SK-N-SH (cell line): ENCODE measurements at regions not wholly inside any gene's neighbourhood (a gene's known extent, or its start where the extent isn't known, plus 50 kb on each side); places are given as distances from the start of the nearest gene placed in this dataset.

ENCODE experiments used
- CTCF ChIA-PET: fragments of 300-600, 350-600 bp; formaldehyde crosslinking; extraction: SDS; loops from one replicate; lab custom pipeline; 2021; lab: Yijun Ruan, JAX
- POLR2A ChIA-PET: fragments of 350-600 bp; sonication (Branson Sonifier 250); formaldehyde crosslinking; extraction: SDS; loops from one replicate; lab custom pipeline; 2020; ENCODE audit warnings: antibody characterized with exemption, inconsistent platforms; lab: Yijun Ruan, JAX
- DNase-seq: peaks from one replicate; pipeline ENCODE4 v3.0.0; 2012
- H2AFZ ChIP-seq: fragments of 200-600 bp; sonication (generic); 2 replicates; pipeline ENCODE4 v1.8.1; 2016; ENCODE audit warnings: antibody characterized with exemption, mild to moderate bottlenecking, low read depth
- H3F3A ChIP-seq: fragments of 200-600 bp; sonication (generic); replicated peaks from 2 replicates; pipeline ENCODE3; 2016; ENCODE audit warnings: antibody characterized with exemption, mild to moderate bottlenecking; ENCODE audit not compliant: insufficient read depth
- H3K27ac ChIP-seq, 2 experiments: fragments of 200-500 bp in 1 of 2; fragments of 200-600 bp in 1 of 2; sonication (Bioruptor generic) in 1 of 2; sonication (generic), shearing (Covaris generic) in 1 of 2; 2 replicates each; pipeline versions ENCODE4 v1.5.1 to v1.6.1; 2014 to 2016; ENCODE audit warnings: low read depth in 2 of 2, inconsistent platforms in 1 of 2, low read length in 1 of 2, mild to moderate bottlenecking in 1 of 2, mixed read lengths in 1 of 2
- H3K27me3 ChIP-seq: fragments of 200-600 bp; sonication (generic), shearing (Covaris generic); 2 replicates; pipeline ENCODE4 v1.6.1; 2016; ENCODE audit warnings: mixed run types; ENCODE audit not compliant: insufficient read depth
- H3K36me3 ChIP-seq, 2 experiments: fragments of 200-500 bp in 1 of 2; fragments of 200-600 bp in 1 of 2; sonication (Bioruptor generic) in 1 of 2; sonication (generic) in 1 of 2; replicated peaks in 1 of 2; 2 replicates each; pipeline versions ENCODE3 to v1.5.1; 2014 to 2016; ENCODE audit warnings: low read length in 1 of 2, mild to moderate bottlenecking in 1 of 2; ENCODE audit not compliant: insufficient read depth in 2 of 2, control insufficient read depth in 1 of 2
- H3K4me1 ChIP-seq, 2 experiments: fragments of 200-500 bp in 1 of 2; fragments of 200-600 bp in 1 of 2; sonication (Bioruptor generic) in 1 of 2; sonication (generic), shearing (Covaris generic) in 1 of 2; 2 replicates each; pipeline versions ENCODE4 v1.5.1 to v1.6.1; 2014 to 2016; ENCODE audit warnings: low read depth in 1 of 2, low read length in 1 of 2, mixed run types in 1 of 2; ENCODE audit not compliant: insufficient read depth in 2 of 2, control insufficient read depth in 1 of 2
- H3K4me2 ChIP-seq: fragments of 200-600 bp; sonication (generic), shearing (Covaris generic); 2 replicates; pipeline ENCODE4 v1.6.1; 2017; ENCODE audit warnings: mixed run types
- H3K4me3 ChIP-seq, 2 experiments: fragments of 200-500 bp in 1 of 2; fragments of 200-600 bp in 1 of 2; sonication (Bioruptor generic) in 1 of 2; sonication (generic), shearing (Covaris generic) in 1 of 2; 2 replicates each; pipeline versions ENCODE4 v1.5.1 to v1.8.1; 2014 to 2016; ENCODE audit warnings: low read depth in 2 of 2, inconsistent platforms in 1 of 2, low read length in 1 of 2, mild to moderate bottlenecking in 1 of 2, mixed read lengths in 1 of 2, moderate library complexity in 1 of 2
- H3K79me2 ChIP-seq: fragments of 200-600 bp; sonication (generic); 2 replicates; pipeline ENCODE4 v1.8.1; 2017; ENCODE audit warnings: mild to moderate bottlenecking; ENCODE audit not compliant: insufficient read depth
- H3K9ac ChIP-seq: fragments of 200-600 bp; sonication (generic); 2 replicates; pipeline ENCODE4 v1.6.1; 2017; ENCODE audit warnings: mixed run types
- H3K9me2 ChIP-seq: fragments of 200-600 bp; sonication (generic); 2 replicates; pipeline ENCODE4 v1.6.1; 2017; ENCODE audit warnings: mixed run types
- H3K9me3 ChIP-seq: fragments of 200-600 bp; sonication (generic); 2 replicates; pipeline ENCODE4 v1.6.1; 2017; ENCODE audit warnings: mixed run types, mild to moderate bottlenecking, moderate library complexity
- H4K20me1 ChIP-seq: fragments of 200-600 bp; sonication (generic); 2 replicates; pipeline ENCODE4 v1.6.1; 2017; ENCODE audit warnings: mild to moderate bottlenecking, mixed run types; ENCODE audit not compliant: insufficient read depth
- EP300 ChIP-seq, 2 experiments: IDR thresholded peaks; 2 replicates each; pipeline versions ENCODE4 v1.4.0 to v1.6.1; 2012; ENCODE audit warnings: borderline replicate concordance in 1 of 2, low read depth in 1 of 2, low read length in 1 of 2
- FOXJ3 ChIP-seq: sonication (generic); formaldehyde crosslinking; IDR thresholded peaks from 2 replicates; pipeline ENCODE4 v1.5.1; 2020; ENCODE audit warnings: mild to moderate bottlenecking, missing genetic modification reagents
- GATA2 ChIP-seq: sonication (generic); formaldehyde crosslinking; IDR thresholded peaks from 2 replicates; pipeline ENCODE4 v1.5.0; 2020; ENCODE audit warnings: mild to moderate bottlenecking, missing genetic modification reagents
- NFIC ChIP-seq: IDR thresholded peaks from 2 replicates; pipeline ENCODE4 v1.4.0; 2012; ENCODE audit warnings: borderline replicate concordance
- NRF1 ChIP-seq: IDR thresholded peaks from 2 replicates; pipeline ENCODE4 v1.6.1; 2012; ENCODE audit warnings: low read depth, mild to moderate bottlenecking, low read length
- RAD21 ChIP-seq: IDR thresholded peaks from 2 replicates; pipeline ENCODE4 v1.6.1; 2012; ENCODE audit warnings: mild to moderate bottlenecking, low read length
- RCOR1 ChIP-seq: fragments of 150-350 bp; IDR thresholded peaks from 2 replicates; pipeline ENCODE4 v1.6.1; 2017; ENCODE audit warnings: antibody characterized with exemption, low read length
- RFX5 ChIP-seq: IDR thresholded peaks from 2 replicates; pipeline ENCODE4 v1.6.1; 2012; ENCODE audit warnings: mild to moderate bottlenecking, improper control_type of control experiment, low read length
- SMC3 ChIP-seq: IDR thresholded peaks from 2 replicates; pipeline ENCODE4 v1.6.1; 2012; ENCODE audit warnings: low read depth, low read length, improper control_type of control experiment
- TEAD4 ChIP-seq: IDR thresholded peaks from 2 replicates; pipeline ENCODE4 v1.4.0; 2012; ENCODE audit warnings: mild to moderate bottlenecking, borderline replicate concordance; ENCODE audit not compliant: insufficient read depth
- YY1 ChIP-seq: IDR thresholded peaks from 2 replicates; pipeline ENCODE4 v1.4.0; 2012; ENCODE audit warnings: low read depth, mild to moderate bottlenecking
- WGBS: methylation state at CpG from one replicate; pipeline ENCODE4 v1.1.6; 2017; ENCODE audit warnings: low lambda C conversion rate; 5-methylcytosine and 5-hydroxymethylcytosine counted together
- TF ChIP-seq, protein P1 (sequence below): IDR thresholded peaks from 2 replicates; pipeline ENCODE4 v1.4.0; 2012; ENCODE audit warnings: low read depth, borderline replicate concordance
- TF ChIP-seq, protein P2 (sequence below): IDR thresholded peaks from 2 replicates; pipeline ENCODE4 v1.4.0; 2012; ENCODE audit warnings: low read depth
- TF ChIP-seq, protein P3 (sequence below): IDR thresholded peaks from 2 replicates; pipeline ENCODE4; 2012
- TF ChIP-seq, protein P4 (sequence below): fragments of 150-350 bp; IDR thresholded peaks from 2 replicates; pipeline ENCODE4 v1.6.1; 2016; ENCODE audit warnings: mild to moderate bottlenecking, low read depth, low read length
- TF ChIP-seq, protein P5 (sequence below): IDR thresholded peaks from 2 replicates; pipeline ENCODE4 v1.6.1; 2012; ENCODE audit warnings: mild to moderate bottlenecking, low read depth, low read length, moderate library complexity

DNA sequence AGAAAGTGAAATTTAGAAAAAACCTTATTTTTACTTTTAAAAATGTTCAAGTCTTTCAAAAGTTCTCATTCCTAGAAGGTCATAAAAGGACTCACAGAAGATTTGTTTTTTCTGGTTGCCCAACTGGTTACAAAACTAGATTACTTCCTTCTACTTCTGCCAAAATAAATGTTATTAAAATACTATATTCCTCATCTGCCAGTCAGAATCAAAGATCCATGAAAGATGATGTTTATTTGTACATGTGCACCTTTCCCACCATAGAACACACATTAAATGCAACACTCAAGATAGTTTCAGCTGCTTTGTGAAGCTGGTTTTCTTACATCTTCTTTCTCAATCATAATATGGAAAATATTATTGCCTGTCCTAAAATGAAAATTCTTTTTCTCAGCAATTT lies 465.4 kb downstream of the ETV1 start:
- H4K20me1 ChIP-seq, result no peaks in the 10 kb centered on the region
- CTCF ChIA-PET, result interaction anchor here (1.2 to 4.6 kb wide), 9 partner anchors 12 to 1167 kb away, joined by 3 to 45 read pairs (median 13); partner anchors contain the start of gene ETV1
- no peaks in the 10 kb centered on the region for H3K9me2 ChIP-seq
- no peak for DNase-seq
- H3K27me3 ChIP-seq, result no peaks in the 10 kb centered on the region
- no peak for TF ChIP-seq FOXJ3
- no peaks in the 10 kb centered on the region for H3K36me3 ChIP-seq
- no peak overlapping the region for H2AFZ ChIP-seq
- POLR2A ChIA-PET, result no interaction called here
- H3K4me3 ChIP-seq, result no peak overlapping the region
- peaks cover 0 to 2% of the 10 kb centered on the region in 2 experiments; a peak in 1 of 4 replicates for H3K4me1 ChIP-seq
- no peak overlapping the region for H3K4me2 ChIP-seq
- no peaks in the 10 kb centered on the region for H3F3A ChIP-seq
- no peaks in the 10 kb centered on the region for H3K9me3 ChIP-seq
- H3K9ac ChIP-seq, result no peak overlapping the region
- H3K27ac ChIP-seq, result no peak overlapping the region
- H3K79me2 ChIP-seq, result no peaks in the 10 kb centered on the region

DNA sequence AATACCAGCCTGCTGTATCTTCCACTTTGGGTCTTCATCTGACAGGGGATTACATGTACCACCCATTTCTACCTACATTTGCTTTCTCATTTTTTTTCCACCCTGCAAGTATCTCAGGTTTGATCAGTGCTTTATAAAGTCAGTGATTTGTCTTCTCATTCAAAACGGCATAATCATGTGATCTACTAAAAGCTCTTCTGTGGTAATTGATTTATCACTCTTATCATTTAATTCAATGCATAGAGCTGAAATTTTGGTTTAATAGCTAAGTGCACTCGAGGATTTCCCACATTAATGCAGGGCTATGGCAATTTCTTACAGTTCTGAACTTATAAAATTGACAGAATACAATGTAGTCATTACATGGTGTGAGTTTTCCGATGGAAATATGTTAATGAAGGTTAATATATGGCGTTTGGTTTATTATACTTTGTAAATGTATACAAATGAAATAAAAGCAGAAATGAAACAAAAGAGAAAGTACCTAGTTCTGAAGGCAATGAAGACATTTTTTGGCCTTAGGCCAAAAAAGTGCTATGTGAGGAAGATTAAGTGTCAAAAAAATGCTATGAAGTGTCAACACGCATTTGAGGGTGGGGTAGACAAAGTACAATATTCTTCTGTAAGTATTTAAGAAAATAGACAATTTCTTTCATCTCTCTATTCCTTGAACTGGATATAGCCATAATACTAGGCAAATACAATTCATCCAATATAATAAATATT lies 457.3 kb downstream of the ETV1 start:
- Histone ChIP-seq H3K4me1 (peaks cover 0 to 6% of the 10 kb centered on the region in 2 experiments; a peak in 1 of 4 replicates), H3K36me3 (no peaks in the 10 kb centered on the region), H3F3A (no peaks in the 10 kb centered on the region), H3K4me2 (no peak overlapping the region), H3K27ac (no peak overlapping the region), H4K20me1 (no peaks in the 10 kb centered on the region), H3K9me2 (no peaks in the 10 kb centered on the region), H3K79me2 (no peaks in the 10 kb centered on the region), H3K27me3 (no peaks in the 10 kb centered on the region), H2AFZ (no peak overlapping the region), H3K9ac (no peak overlapping the region), H3K4me3 (no peak overlapping the region), H3K9me3 (no peaks in the 10 kb centered on the region)
- 20% methylated on average over 5 of the region's 5 CpGs for WGBS
- POLR2A ChIA-PET, result no interaction called here
- CTCF ChIA-PET, result interaction anchor here (5.9 kb wide), 1 partner anchor 1159 kb away, joined by 18 read pairs; no protein-coding TSS in a partner anchor
- TF ChIP-seq RFX5 (no peak), TEAD4 (no peak), YY1 (no peak), GATA2 (CRISPR knock-in tag) (peak; percentile 92), NFIC (peak; percentile 65), NRF1 (no peak), SMC3 (no peak), RCOR1 (no peak), EP300 (IDR thresholded peaks at IDR 0.05; ENCODE audit: borderline replicate concordance in 1 of 2, low read depth in 1 of 2, low read length in 1 of 2) (peak in 1 of 2 experiments; percentile 13; a peak in 1 of 4 replicates), FOXJ3 (no peak), RAD21 (no peak)
- TF ChIP-seq, protein P1, sequence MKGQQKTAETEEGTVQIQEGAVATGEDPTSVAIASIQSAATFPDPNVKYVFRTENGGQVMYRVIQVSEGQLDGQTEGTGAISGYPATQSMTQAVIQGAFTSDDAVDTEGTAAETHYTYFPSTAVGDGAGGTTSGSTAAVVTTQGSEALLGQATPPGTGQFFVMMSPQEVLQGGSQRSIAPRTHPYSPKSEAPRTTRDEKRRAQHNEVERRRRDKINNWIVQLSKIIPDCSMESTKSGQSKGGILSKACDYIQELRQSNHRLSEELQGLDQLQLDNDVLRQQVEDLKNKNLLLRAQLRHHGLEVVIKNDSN, result no peak
- TF ChIP-seq, protein P2, sequence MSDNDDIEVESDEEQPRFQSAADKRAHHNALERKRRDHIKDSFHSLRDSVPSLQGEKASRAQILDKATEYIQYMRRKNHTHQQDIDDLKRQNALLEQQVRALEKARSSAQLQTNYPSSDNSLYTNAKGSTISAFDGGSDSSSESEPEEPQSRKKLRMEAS, result no peak
- TF ChIP-seq, protein P3, sequence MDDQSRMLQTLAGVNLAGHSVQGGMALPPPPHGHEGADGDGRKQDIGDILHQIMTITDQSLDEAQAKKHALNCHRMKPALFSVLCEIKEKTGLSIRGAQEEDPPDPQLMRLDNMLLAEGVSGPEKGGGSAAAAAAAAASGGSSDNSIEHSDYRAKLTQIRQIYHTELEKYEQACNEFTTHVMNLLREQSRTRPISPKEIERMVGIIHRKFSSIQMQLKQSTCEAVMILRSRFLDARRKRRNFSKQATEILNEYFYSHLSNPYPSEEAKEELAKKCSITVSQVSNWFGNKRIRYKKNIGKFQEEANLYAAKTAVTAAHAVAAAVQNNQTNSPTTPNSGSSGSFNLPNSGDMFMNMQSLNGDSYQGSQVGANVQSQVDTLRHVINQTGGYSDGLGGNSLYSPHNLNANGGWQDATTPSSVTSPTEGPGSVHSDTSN, result 0 out of 2 replicates have a peak, but pooled peaks have one; percentile 4
- TF ChIP-seq, protein P4, sequence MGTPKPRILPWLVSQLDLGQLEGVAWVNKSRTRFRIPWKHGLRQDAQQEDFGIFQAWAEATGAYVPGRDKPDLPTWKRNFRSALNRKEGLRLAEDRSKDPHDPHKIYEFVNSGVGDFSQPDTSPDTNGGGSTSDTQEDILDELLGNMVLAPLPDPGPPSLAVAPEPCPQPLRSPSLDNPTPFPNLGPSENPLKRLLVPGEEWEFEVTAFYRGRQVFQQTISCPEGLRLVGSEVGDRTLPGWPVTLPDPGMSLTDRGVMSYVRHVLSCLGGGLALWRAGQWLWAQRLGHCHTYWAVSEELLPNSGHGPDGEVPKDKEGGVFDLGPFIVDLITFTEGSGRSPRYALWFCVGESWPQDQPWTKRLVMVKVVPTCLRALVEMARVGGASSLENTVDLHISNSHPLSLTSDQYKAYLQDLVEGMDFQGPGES, result no peak
- TF ChIP-seq, protein P5, sequence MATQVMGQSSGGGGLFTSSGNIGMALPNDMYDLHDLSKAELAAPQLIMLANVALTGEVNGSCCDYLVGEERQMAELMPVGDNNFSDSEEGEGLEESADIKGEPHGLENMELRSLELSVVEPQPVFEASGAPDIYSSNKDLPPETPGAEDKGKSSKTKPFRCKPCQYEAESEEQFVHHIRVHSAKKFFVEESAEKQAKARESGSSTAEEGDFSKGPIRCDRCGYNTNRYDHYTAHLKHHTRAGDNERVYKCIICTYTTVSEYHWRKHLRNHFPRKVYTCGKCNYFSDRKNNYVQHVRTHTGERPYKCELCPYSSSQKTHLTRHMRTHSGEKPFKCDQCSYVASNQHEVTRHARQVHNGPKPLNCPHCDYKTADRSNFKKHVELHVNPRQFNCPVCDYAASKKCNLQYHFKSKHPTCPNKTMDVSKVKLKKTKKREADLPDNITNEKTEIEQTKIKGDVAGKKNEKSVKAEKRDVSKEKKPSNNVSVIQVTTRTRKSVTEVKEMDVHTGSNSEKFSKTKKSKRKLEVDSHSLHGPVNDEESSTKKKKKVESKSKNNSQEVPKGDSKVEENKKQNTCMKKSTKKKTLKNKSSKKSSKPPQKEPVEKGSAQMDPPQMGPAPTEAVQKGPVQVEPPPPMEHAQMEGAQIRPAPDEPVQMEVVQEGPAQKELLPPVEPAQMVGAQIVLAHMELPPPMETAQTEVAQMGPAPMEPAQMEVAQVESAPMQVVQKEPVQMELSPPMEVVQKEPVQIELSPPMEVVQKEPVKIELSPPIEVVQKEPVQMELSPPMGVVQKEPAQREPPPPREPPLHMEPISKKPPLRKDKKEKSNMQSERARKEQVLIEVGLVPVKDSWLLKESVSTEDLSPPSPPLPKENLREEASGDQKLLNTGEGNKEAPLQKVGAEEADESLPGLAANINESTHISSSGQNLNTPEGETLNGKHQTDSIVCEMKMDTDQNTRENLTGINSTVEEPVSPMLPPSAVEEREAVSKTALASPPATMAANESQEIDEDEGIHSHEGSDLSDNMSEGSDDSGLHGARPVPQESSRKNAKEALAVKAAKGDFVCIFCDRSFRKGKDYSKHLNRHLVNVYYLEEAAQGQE, result no peak
- peak; percentile 1 for DNase-seq
